HEK293T (cell line): ENCODE measurements at regions not wholly inside any gene's neighbourhood (a gene's known extent, or its start where the extent isn't known, plus 50 kb on each side); places are given as distances from the start of the nearest gene placed in this dataset.

Experiments used
- ELF4 ChIP-seq: fragments of 450-650 bp; IDR thresholded peaks from 2 replicates; pipeline ENCODE4 v1.6.1; 2017; ENCODE audit warnings: antibody characterized with exemption
- FOXA1 ChIP-seq: fragments of 450-650 bp; IDR thresholded peaks from 2 replicates; pipeline ENCODE4 v1.6.1; 2016; ENCODE audit warnings: mild to moderate bottlenecking
- FOXK2 ChIP-seq: fragments of 450-650 bp; IDR thresholded peaks from 2 replicates; pipeline ENCODE4 v1.6.1; 2016; ENCODE audit warnings: mild to moderate bottlenecking
- FOXM1 ChIP-seq: fragments of 450-650 bp; IDR thresholded peaks from 2 replicates; pipeline ENCODE4 v1.6.1; 2017; ENCODE audit warnings: mild to moderate bottlenecking, borderline replicate concordance
- HDGF ChIP-seq: fragments of 450-650 bp; IDR thresholded peaks from 2 replicates; pipeline ENCODE4 v1.6.1; 2017; ENCODE audit warnings: antibody characterized with exemption, borderline replicate concordance
- SP1 ChIP-seq: fragments of 450-650 bp; IDR thresholded peaks from 2 replicates; pipeline ENCODE4 v1.6.1; 2017
- TARDBP ChIP-seq: fragments of 450-650 bp; IDR thresholded peaks from 2 replicates; pipeline ENCODE4 v1.6.1; 2016

DNA sequence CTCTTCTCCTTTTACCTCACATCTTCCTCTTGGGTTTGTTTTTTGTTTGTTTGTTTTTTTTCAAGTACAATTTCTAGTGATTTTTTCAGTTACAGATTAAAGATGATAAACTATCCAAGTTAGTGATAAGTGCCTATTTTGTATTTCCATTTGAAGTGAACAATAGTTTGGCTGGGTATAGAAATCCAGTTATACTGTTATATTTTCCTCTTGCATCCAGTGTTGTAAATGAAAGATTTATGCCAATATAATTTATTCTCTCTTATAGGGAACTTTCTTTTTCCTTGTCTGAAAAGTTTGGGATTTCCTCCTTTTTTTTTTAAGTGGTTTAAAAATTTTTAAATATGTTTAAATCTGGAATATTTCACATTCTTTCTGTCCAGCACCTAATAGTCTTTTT lies 169.4 kb downstream of the CPEB2 start:
- no peak for TF ChIP-seq ELF4
- no peak for TF ChIP-seq SP1
- no peak for TF ChIP-seq FOXM1
- TF ChIP-seq TARDBP: no peak
- no peak for TF ChIP-seq FOXK2
- TF ChIP-seq HDGF: no peak
- no peak for TF ChIP-seq FOXA1
